ENCODE measurements at regions not wholly inside any gene's neighbourhood (a gene's known extent, or its start where the extent isn't known, plus 50 kb on each side); places are given as distances from the start of the nearest gene placed in this dataset.

GRCh38 chr6:147873816-147874215 is 365.3 kb downstream of the SAMD5 start:
- Mint-ChIP-seq H3K27ac (no peak overlapping the region), H3K9me3 (no peaks in the 10 kb centered on the region), H3K36me3 (ENCODE audit: low read depth) (no peaks in the 10 kb centered on the region), H3K4me3 (no peak overlapping the region), H3K4me1 (ENCODE audit: low read depth) (no peaks in the 10 kb centered on the region), H3K27me3 (no peaks in the 10 kb centered on the region)
- no peak for DNase-seq

- H3K36me3 Mint-ChIP-seq (ENCODE audit: low read depth) = no peaks in the 10 kb centered on the region
- H3K4me1 Mint-ChIP-seq (ENCODE audit: low read depth) = no peaks in the 10 kb centered on the region
- no peak overlapping the region for H3K4me3 Mint-ChIP-seq
- no peaks in the 10 kb centered on the region for H3K27me3 Mint-ChIP-seq
- H3K9me3 Mint-ChIP-seq = no peaks in the 10 kb centered on the region
- no peak overlapping the region for H3K27ac Mint-ChIP-seq
- DNase-seq = no peak
Observed at GRCh38 chr6:147874322-147874721, 365.8 kb downstream of the SAMD5 start.

- Mint-ChIP-seq H3K4me1 (ENCODE audit: low read depth) (no peaks in the 10 kb centered on the region), H3K36me3 (ENCODE audit: low read depth) (no peaks in the 10 kb centered on the region), H3K9me3 (no peaks in the 10 kb centered on the region), H3K27ac (no peak overlapping the region), H3K27me3 (no peaks in the 10 kb centered on the region), H3K4me3 (no peak overlapping the region)
- DNase-seq = no peak
Observed at GRCh38 chr6:147879031-147879580, 370.6 kb downstream of the SAMD5 start.

GRCh38 chr6:147881432-147881831 is 372.9 kb downstream of the SAMD5 start:
- no peaks in the 10 kb centered on the region for H3K27me3 Mint-ChIP-seq
- DNase-seq = no peak
- no peak overlapping the region for H3K27ac Mint-ChIP-seq
- no peaks in the 10 kb centered on the region for H3K9me3 Mint-ChIP-seq
- no peak overlapping the region for H3K4me3 Mint-ChIP-seq
- H3K36me3 Mint-ChIP-seq (ENCODE audit: low read depth) = no peaks in the 10 kb centered on the region
- H3K4me1 Mint-ChIP-seq (ENCODE audit: low read depth) = no peaks in the 10 kb centered on the region

- no peak for DNase-seq
- Mint-ChIP-seq H3K27me3 (no peaks in the 10 kb centered on the region), H3K36me3 (ENCODE audit: low read depth) (no peaks in the 10 kb centered on the region), H3K9me3 (peaks cover 3% of the 10 kb centered on the region), H3K4me1 (ENCODE audit: low read depth) (no peaks in the 10 kb centered on the region), H3K4me3 (no peak overlapping the region), H3K27ac (no peak overlapping the region)
Observed at GRCh38 chr6:147888374-147888773, 379.9 kb downstream of the SAMD5 start.

GRCh38 chr6:147891671-147892070 is 383.2 kb downstream of the SAMD5 start:
- Mint-ChIP-seq H3K9me3 (peaks cover 3% of the 10 kb centered on the region), H3K36me3 (ENCODE audit: low read depth) (no peaks in the 10 kb centered on the region), H3K4me1 (ENCODE audit: low read depth) (no peaks in the 10 kb centered on the region), H3K27me3 (no peaks in the 10 kb centered on the region), H3K4me3 (no peak overlapping the region), H3K27ac (no peak overlapping the region)
- no peak for DNase-seq

GRCh38 chr6:147892476-147892875 is 384.0 kb downstream of the SAMD5 start:
- Mint-ChIP-seq H3K9me3 (peaks cover 3% of the 10 kb centered on the region), H3K36me3 (ENCODE audit: low read depth) (no peaks in the 10 kb centered on the region), H3K4me3 (no peak overlapping the region)

GRCh38 chr6:147895272-147895671 is 386.8 kb downstream of the SAMD5 start:
- Mint-ChIP-seq H3K4me3 (no peak overlapping the region), H3K36me3 (ENCODE audit: low read depth) (no peaks in the 10 kb centered on the region), H3K27ac (no peak overlapping the region), H3K4me1 (ENCODE audit: low read depth) (no peaks in the 10 kb centered on the region), H3K9me3 (no peaks in the 10 kb centered on the region), H3K27me3 (no peaks in the 10 kb centered on the region)
- no peak for DNase-seq

More at GRCh38 chr6:147892476-147892875, 384.0 kb downstream of the SAMD5 start:
- no peak for DNase-seq
- no peaks in the 10 kb centered on the region for H3K4me1 Mint-ChIP-seq (ENCODE audit: low read depth)
- no peak overlapping the region for H3K27ac Mint-ChIP-seq
- no peaks in the 10 kb centered on the region for H3K27me3 Mint-ChIP-seq

- Mint-ChIP-seq H3K4me1 (ENCODE audit: low read depth) (no peaks in the 10 kb centered on the region), H3K4me3 (no peak overlapping the region), H3K27me3 (no peaks in the 10 kb centered on the region), H3K27ac (no peak overlapping the region), H3K36me3 (ENCODE audit: low read depth) (no peaks in the 10 kb centered on the region), H3K9me3 (no peaks in the 10 kb centered on the region)
- no peak for DNase-seq
Observed at GRCh38 chr6:147900247-147900830, 391.8 kb downstream of the SAMD5 start.

GRCh38 chr6:147903321-147903720 is 394.8 kb downstream of the SAMD5 start:
- Mint-ChIP-seq H3K4me3 (no peak overlapping the region), H3K27me3 (no peaks in the 10 kb centered on the region), H3K9me3 (no peaks in the 10 kb centered on the region), H3K4me1 (ENCODE audit: low read depth) (no peaks in the 10 kb centered on the region), H3K27ac (no peak overlapping the region), H3K36me3 (ENCODE audit: low read depth) (no peaks in the 10 kb centered on the region)
- DNase-seq = no peak

GRCh38 chr6:147903931-147904330 is 395.4 kb downstream of the SAMD5 start:
- H3K4me1 Mint-ChIP-seq (ENCODE audit: low read depth) = no peaks in the 10 kb centered on the region
- no peaks in the 10 kb centered on the region for H3K9me3 Mint-ChIP-seq
- H3K4me3 Mint-ChIP-seq = no peak overlapping the region
- no peaks in the 10 kb centered on the region for H3K36me3 Mint-ChIP-seq (ENCODE audit: low read depth)
- no peaks in the 10 kb centered on the region for H3K27me3 Mint-ChIP-seq
- no peak for DNase-seq
- H3K27ac Mint-ChIP-seq = no peak overlapping the region

- DNase-seq = no peak
- H3K9me3 Mint-ChIP-seq = no peaks in the 10 kb centered on the region
- no peak overlapping the region for H3K4me3 Mint-ChIP-seq
- no peak overlapping the region for H3K27ac Mint-ChIP-seq
- H3K36me3 Mint-ChIP-seq (ENCODE audit: low read depth) = no peaks in the 10 kb centered on the region
- H3K4me1 Mint-ChIP-seq (ENCODE audit: low read depth) = no peaks in the 10 kb centered on the region
- no peaks in the 10 kb centered on the region for H3K27me3 Mint-ChIP-seq
Observed at GRCh38 chr6:147904416-147904815, 395.9 kb downstream of the SAMD5 start.

GRCh38 chr6:147905711-147906110 is 397.2 kb downstream of the SAMD5 start:
- no peak for DNase-seq
- Mint-ChIP-seq H3K9me3 (no peaks in the 10 kb centered on the region), H3K27me3 (no peaks in the 10 kb centered on the region), H3K36me3 (ENCODE audit: low read depth) (no peaks in the 10 kb centered on the region), H3K4me3 (no peak overlapping the region), H3K27ac (no peak overlapping the region), H3K4me1 (ENCODE audit: low read depth) (no peaks in the 10 kb centered on the region)

GRCh38 chr6:147906361-147906760 is 397.9 kb downstream of the SAMD5 start:
- DNase-seq = no peak
- H3K4me1 Mint-ChIP-seq (ENCODE audit: low read depth) = no peaks in the 10 kb centered on the region
- H3K36me3 Mint-ChIP-seq (ENCODE audit: low read depth) = no peaks in the 10 kb centered on the region
- H3K4me3 Mint-ChIP-seq = no peak overlapping the region
- H3K27me3 Mint-ChIP-seq = no peaks in the 10 kb centered on the region
- no peak overlapping the region for H3K27ac Mint-ChIP-seq
- no peaks in the 10 kb centered on the region for H3K9me3 Mint-ChIP-seq

- Mint-ChIP-seq H3K36me3 (ENCODE audit: low read depth) (no peaks in the 10 kb centered on the region), H3K4me3 (no peak overlapping the region), H3K27ac (no peak overlapping the region), H3K27me3 (no peaks in the 10 kb centered on the region), H3K9me3 (no peaks in the 10 kb centered on the region), H3K4me1 (ENCODE audit: low read depth) (no peaks in the 10 kb centered on the region)
- no peak for DNase-seq
Observed at GRCh38 chr6:147909640-147910039, 401.1 kb downstream of the SAMD5 start.

GRCh38 chr6:147910281-147910680 is 401.8 kb downstream of the SAMD5 start:
- Mint-ChIP-seq H3K27ac (no peak overlapping the region), H3K4me1 (ENCODE audit: low read depth) (no peaks in the 10 kb centered on the region), H3K9me3 (peaks cover 2% of the 10 kb centered on the region), H3K27me3 (no peaks in the 10 kb centered on the region), H3K4me3 (no peak overlapping the region), H3K36me3 (ENCODE audit: low read depth) (no peaks in the 10 kb centered on the region)
- no peak for DNase-seq
